Lower leg skin (tissue), 4 donors: ENCODE measurements at regions not wholly inside any gene's neighbourhood (a gene's known extent, or its start where the extent isn't known, plus 50 kb on each side); places are given as distances from the start of the nearest gene placed in this dataset.

Experiments
- DNase-seq, 2 donors: peaks; one replicate each; pipeline ENCODE4 v3.0.0-alpha.2; 2019; ENCODE audit warnings: low spot score in 2 of 2
- H3K4me3 ChIP-seq: fragments of 200-600 bp; sonication (generic); 2 replicates; pipeline ENCODE4 v1.5.1; 2017; ENCODE audit warnings: mild to moderate bottlenecking, low read depth; ENCODE audit not compliant: poor library complexity, severe bottlenecking
- CTCF ChIP-seq, 3 donors: fragments of 450-650 bp; IDR thresholded peaks; one replicate each; pipeline ENCODE4 v1.5.1; 2016; ENCODE audit warnings: antibody characterized with exemption in 3 of 3, mild to moderate bottlenecking in 3 of 3, moderate library complexity in 2 of 3
- POLR2A ChIP-seq, 2 donors: fragments of 450-650 bp; IDR thresholded peaks; one replicate each; pipeline ENCODE4 v1.6.1; 2016 to 2017; ENCODE audit warnings: antibody characterized with exemption in 2 of 2, mild to moderate bottlenecking in 1 of 2, moderate library complexity in 1 of 2
- WGBS, 2 donors: methylation state at CpG; one replicate each; pipeline ENCODE4 v1.1.5; 2018; 5-methylcytosine and 5-hydroxymethylcytosine counted together
- intact Hi-C: fragments of 100-400 bp; cut with DNase I; formaldehyde crosslinking; loops from one replicate; pipeline ENCODE4 v1.15.0; 2023; ENCODE audit warnings: low total_unique reads

DNA sequence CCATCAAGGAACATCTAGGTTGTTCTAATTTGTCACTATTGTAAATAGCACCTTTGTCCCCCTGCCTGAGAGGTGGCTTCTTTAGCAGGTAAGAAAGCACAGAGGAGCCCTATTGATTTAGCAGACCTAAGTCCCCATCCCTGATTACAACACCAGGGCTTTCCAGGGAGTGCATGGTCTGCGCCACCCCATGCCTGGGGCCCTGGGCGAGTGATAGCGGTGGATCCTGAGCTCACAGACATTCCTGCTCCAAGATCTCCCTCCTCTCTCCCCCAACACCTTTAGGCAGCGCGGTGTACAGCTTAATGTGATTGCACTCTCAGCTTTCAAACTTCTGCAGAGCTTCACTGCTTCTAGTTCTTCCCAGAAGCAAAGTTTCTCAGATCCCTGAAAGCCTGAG lies 67.4 kb upstream of the WWC1 start:
- 69 to 90% methylated on average over 5 of the region's 5 CpGs for WGBS, 2 donors
- TF ChIP-seq CTCF (IDR thresholded peaks at IDR 0.05) (no peak), POLR2A (IDR thresholded peaks at IDR 0.05) (no peak)
- intact Hi-C loops, result no loop called here
- H3K4me3 ChIP-seq, result no peak overlapping the region
- no peak for DNase-seq

- no peak for DNase-seq
- intact Hi-C loops, result no loop called here
Measured at GRCh38 chr5:168226012-168226411, 65.4 kb upstream of the WWC1 start.

DNA sequence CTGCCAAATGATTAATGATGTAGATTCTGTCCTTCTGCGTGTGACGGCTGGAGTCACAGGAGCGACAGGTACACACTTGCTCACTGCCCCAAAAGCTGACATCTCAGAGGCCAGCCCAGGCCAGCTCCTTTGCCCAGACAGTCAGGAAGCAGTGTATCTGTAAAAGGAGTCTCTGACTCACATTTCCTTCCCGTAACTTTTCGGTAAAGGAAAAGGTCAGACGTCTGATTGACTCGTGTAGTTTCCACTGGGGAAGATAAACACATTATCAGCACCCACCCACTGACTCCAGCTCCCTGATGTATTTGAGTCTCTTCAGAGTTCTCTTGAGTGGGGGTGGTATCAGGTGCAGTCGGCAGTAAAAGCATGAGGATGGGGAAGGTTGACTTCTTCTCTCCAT lies 64.4 kb upstream of the WWC1 start:
- 64 to 72% methylated on average over 8 of the region's 8 CpGs for WGBS, 2 donors
- DNase-seq, result no peak
- H3K4me3 ChIP-seq, result no peak overlapping the region
- intact Hi-C loops, result no loop called here
- TF ChIP-seq CTCF (IDR thresholded peaks at IDR 0.05) (no peak), POLR2A (IDR thresholded peaks at IDR 0.05) (no peak)

More at GRCh38 chr5:168226012-168226411, 65.4 kb upstream of the WWC1 start:
- 92 to 95% methylated on average over 10 of the region's 10 CpGs for WGBS, 2 donors
- H3K4me3 ChIP-seq, result no peak overlapping the region
- no peak for TF ChIP-seq CTCF (IDR thresholded peaks at IDR 0.05)

- 71 to 83% methylated on average over 9 of the region's 9 CpGs for WGBS, 2 donors
- intact Hi-C loops, result no loop called here
- no peak overlapping the region for H3K4me3 ChIP-seq
- no peak for TF ChIP-seq CTCF (IDR thresholded peaks at IDR 0.05)
- no peak for TF ChIP-seq POLR2A (IDR thresholded peaks at IDR 0.05)
- DNase-seq, result no peak
Measured at GRCh38 chr5:168227973-168228615, 63.4 kb upstream of the WWC1 start.

DNA sequence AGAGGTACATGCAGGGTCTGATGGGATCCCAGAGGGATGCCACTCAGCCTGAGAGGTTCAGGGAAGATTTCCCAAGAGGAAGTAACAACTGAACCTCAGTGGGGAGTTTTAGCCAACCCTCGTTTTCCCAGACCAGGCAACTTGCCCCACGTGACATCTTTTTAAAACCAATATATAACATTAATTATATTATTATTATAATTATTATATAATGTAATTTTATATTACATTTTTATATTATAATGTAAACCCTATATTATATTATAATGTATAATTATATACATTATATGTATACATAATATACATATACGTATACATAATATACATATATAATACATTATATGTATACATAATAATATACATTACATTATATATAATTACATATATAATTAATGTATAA lies 62.8 kb upstream of the WWC1 start:
- TF ChIP-seq POLR2A (IDR thresholded peaks at IDR 0.05), result no peak
- TF ChIP-seq CTCF (IDR thresholded peaks at IDR 0.05), result no peak
- intact Hi-C loops, result no loop called here
- WGBS, 2 donors, result 69 to 86% methylated on average over 3 of the region's 3 CpGs
- H3K4me3 ChIP-seq, result no peak overlapping the region
- no peak for DNase-seq

DNA sequence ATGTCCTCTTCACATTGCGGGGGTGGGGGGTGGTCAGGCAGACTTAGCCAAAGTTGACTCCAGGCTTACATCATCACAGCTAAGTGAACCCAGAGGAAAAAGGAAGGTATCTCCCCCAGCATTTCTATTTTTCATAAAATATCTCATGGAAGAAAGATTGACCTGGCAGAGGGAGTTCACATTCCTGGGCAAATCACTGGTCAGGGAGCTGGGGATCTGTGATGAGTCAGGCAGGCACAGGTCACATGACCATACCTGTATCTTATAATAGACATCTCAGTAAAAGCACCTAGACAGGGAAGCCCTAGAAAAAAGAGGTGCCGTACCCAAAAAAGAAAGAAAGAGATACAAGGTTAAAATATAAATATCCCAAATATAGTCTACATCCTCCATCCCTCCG lies 57.3 kb upstream of the WWC1 start:
- no peak overlapping the region for H3K4me3 ChIP-seq
- no peak for TF ChIP-seq POLR2A (IDR thresholded peaks at IDR 0.05)
- no peak for TF ChIP-seq CTCF (IDR thresholded peaks at IDR 0.05)
- intact Hi-C loops, result no loop called here
- 88 to 97% methylated on average over 3 of the region's 3 CpGs for WGBS, 2 donors
- no peak for DNase-seq
